Neural progenitor cell (in vitro differentiated cells): ENCODE measurements at regions not wholly inside any gene's neighbourhood (a gene's known extent, or its start where the extent isn't known, plus 50 kb on each side); places are given as distances from the start of the nearest gene placed in this dataset.
A peak's percentile ranks its signal among the peaks of the same experiment; 100 is the strongest.

Source experiments
- DNase-seq: peaks from one replicate; pipeline ENCODE4 v3.0.0-alpha.2; 2016; ENCODE audit warnings: low spot score
- H2AFZ ChIP-seq: fragments of 200-600 bp; sonication (generic); replicated peaks from 2 replicates; pipeline ENCODE4 v1.6.1; 2016; ENCODE audit warnings: antibody characterized with exemption
- H3F3A ChIP-seq: fragments of 200-600 bp; sonication (generic); 2 replicates; pipeline ENCODE4 v1.6.1; 2016; ENCODE audit warnings: antibody characterized with exemption, low read depth
- H3K27ac ChIP-seq: fragments of 200-600 bp; sonication (generic); 2 replicates; pipeline ENCODE4 v1.5.1; 2016; ENCODE audit warnings: mild to moderate bottlenecking
- H3K27me3 ChIP-seq: fragments of 200-600 bp; sonication (generic); 2 replicates; pipeline ENCODE4 v1.6.1; 2016; ENCODE audit warnings: mild to moderate bottlenecking, moderate library complexity
- H3K36me3 ChIP-seq: fragments of 200-600 bp; sonication (generic); 2 replicates; pipeline ENCODE4 v1.5.1; 2016
- H3K4me1 ChIP-seq: fragments of 200-600 bp; sonication (generic); 2 replicates; pipeline ENCODE4 v1.6.1; 2016; ENCODE audit warnings: mixed run types
- H3K4me2 ChIP-seq: fragments of 200-600 bp; sonication (generic); 2 replicates; pipeline ENCODE4 v1.6.1; 2016
- H3K4me3 ChIP-seq: fragments of 200-600 bp; sonication (generic); 2 replicates; pipeline ENCODE4 v1.5.1; 2016
- H3K79me2 ChIP-seq: fragments of 200-600 bp; sonication (generic); 2 replicates; pipeline ENCODE4 v1.6.1; 2016; ENCODE audit warnings: low read depth
- H3K9ac ChIP-seq: fragments of 200-600 bp; sonication (generic); 2 replicates; pipeline ENCODE4 v1.6.1; 2016
- H3K9me3 ChIP-seq: fragments of 200-600 bp; sonication (generic); 2 replicates; pipeline ENCODE4 v1.5.1; 2016; ENCODE audit warnings: low read depth
- H4K20me1 ChIP-seq: fragments of 200-600 bp; sonication (generic); 2 replicates; pipeline ENCODE4 v1.6.1; 2016; ENCODE audit warnings: low read depth
- H3K27ac Mint-ChIP-seq: 3 replicates; pipeline ENCODE4 v1.8.0; 2021; ENCODE audit warnings: mixed read lengths
- H3K27me3 Mint-ChIP-seq: 2 replicates; pipeline ENCODE4 v1.8.0; 2022; ENCODE audit warnings: low read depth, mild to moderate bottlenecking, inconsistent platforms, moderate library complexity, mixed read lengths; ENCODE audit not compliant: insufficient read depth
- H3K36me3 Mint-ChIP-seq: 3 replicates; pipeline ENCODE4 v1.8.0; 2021; ENCODE audit warnings: mixed read lengths
- H3K4me1 Mint-ChIP-seq: 3 replicates; pipeline ENCODE4 v1.8.0; 2021; ENCODE audit warnings: mixed read lengths
- H3K4me3 Mint-ChIP-seq: 3 replicates; pipeline ENCODE4 v1.8.0; 2021; ENCODE audit warnings: mild to moderate bottlenecking, moderate library complexity, mixed read lengths
- H3K9me3 Mint-ChIP-seq: 3 replicates; pipeline ENCODE4 v1.8.0; 2020; ENCODE audit warnings: mixed read lengths
- EZH2 ChIP-seq: fragments of 200-600 bp; sonication (generic); IDR thresholded peaks from 2 replicates; pipeline ENCODE4 v1.6.1; 2017; ENCODE audit warnings: antibody characterized with exemption, mild to moderate bottlenecking, moderate library complexity
- EZH2phosphoT487 ChIP-seq: fragments of 200-600 bp; sonication (generic); IDR thresholded peaks from 2 replicates; pipeline ENCODE4 v1.6.1; 2017; ENCODE audit warnings: antibody characterized with exemption
- TF ChIP-seq, protein P1 (sequence below): fragments of 200-600 bp; sonication (generic); IDR thresholded peaks from 2 replicates; pipeline ENCODE4 v1.5.1; 2017; ENCODE audit warnings: antibody characterized with exemption, mild to moderate bottlenecking

DNA sequence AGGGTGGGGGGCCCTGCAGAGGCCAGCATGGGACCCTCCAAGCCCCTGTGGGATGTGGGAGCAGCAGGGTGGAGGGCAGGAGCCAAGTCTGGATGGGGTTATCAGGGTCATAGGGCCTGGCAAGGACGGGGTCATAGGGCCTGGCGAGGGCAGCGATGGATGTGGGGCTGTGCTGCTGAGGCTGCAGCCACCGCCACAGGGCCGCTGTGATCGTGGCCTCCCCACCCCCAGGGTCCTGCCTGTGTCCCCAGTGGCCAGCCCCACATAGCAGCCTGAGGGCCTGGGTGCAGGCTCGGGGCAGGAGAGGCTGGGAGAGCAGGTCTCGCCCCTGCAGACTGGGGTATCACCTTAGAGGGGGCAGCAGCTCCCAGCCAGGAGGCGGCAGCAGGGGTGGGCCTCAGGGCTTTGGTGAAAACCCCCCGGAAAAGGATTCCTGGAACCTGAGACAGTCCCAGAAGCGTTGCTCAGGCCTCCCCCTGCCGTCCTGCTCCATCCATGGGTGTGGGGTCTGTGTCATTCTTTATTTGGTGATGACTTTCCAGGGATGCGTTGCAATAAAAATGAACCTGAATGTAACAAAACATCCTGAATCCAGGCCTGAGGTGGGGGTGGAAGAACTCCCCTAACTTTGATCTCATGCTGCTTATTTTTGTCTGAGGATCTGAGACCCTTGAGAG is 107.3 kb upstream of the SHH start:
- H3K27me3 ChIP-seq, result no peaks in the 10 kb centered on the region
- H3K36me3 Mint-ChIP-seq, result no peaks in the 10 kb centered on the region
- H3K4me2 ChIP-seq, result no peak overlapping the region
- H3K27me3 Mint-ChIP-seq, result peaks cover 8% of the 10 kb centered on the region
- no peak overlapping the region for H2AFZ ChIP-seq
- no peaks in the 10 kb centered on the region for H4K20me1 ChIP-seq
- H3K9me3 Mint-ChIP-seq, result peaks cover 5% of the 10 kb centered on the region
- no peak overlapping the region for H3K4me3 ChIP-seq
- no peak overlapping the region for H3K9ac ChIP-seq
- H3K9me3 ChIP-seq, result no peaks in the 10 kb centered on the region
- peaks cover 4% of the 10 kb centered on the region for H3K4me1 Mint-ChIP-seq
- no peaks in the 10 kb centered on the region for H3F3A ChIP-seq
- H3K4me3 Mint-ChIP-seq, result no peak overlapping the region
- DNase-seq, result no peak
- no peaks in the 10 kb centered on the region for H3K36me3 ChIP-seq
- H3K79me2 ChIP-seq, result no peaks in the 10 kb centered on the region
- H3K27ac Mint-ChIP-seq, result no peak overlapping the region
- H3K27ac ChIP-seq, result no peak overlapping the region
- TF ChIP-seq EZH2phosphoT487, result no peak
- TF ChIP-seq, protein P1, sequence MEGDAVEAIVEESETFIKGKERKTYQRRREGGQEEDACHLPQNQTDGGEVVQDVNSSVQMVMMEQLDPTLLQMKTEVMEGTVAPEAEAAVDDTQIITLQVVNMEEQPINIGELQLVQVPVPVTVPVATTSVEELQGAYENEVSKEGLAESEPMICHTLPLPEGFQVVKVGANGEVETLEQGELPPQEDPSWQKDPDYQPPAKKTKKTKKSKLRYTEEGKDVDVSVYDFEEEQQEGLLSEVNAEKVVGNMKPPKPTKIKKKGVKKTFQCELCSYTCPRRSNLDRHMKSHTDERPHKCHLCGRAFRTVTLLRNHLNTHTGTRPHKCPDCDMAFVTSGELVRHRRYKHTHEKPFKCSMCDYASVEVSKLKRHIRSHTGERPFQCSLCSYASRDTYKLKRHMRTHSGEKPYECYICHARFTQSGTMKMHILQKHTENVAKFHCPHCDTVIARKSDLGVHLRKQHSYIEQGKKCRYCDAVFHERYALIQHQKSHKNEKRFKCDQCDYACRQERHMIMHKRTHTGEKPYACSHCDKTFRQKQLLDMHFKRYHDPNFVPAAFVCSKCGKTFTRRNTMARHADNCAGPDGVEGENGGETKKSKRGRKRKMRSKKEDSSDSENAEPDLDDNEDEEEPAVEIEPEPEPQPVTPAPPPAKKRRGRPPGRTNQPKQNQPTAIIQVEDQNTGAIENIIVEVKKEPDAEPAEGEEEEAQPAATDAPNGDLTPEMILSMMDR, result no peak
- TF ChIP-seq EZH2, result no peak
- no peaks in the 10 kb centered on the region for H3K4me1 ChIP-seq

DNA sequence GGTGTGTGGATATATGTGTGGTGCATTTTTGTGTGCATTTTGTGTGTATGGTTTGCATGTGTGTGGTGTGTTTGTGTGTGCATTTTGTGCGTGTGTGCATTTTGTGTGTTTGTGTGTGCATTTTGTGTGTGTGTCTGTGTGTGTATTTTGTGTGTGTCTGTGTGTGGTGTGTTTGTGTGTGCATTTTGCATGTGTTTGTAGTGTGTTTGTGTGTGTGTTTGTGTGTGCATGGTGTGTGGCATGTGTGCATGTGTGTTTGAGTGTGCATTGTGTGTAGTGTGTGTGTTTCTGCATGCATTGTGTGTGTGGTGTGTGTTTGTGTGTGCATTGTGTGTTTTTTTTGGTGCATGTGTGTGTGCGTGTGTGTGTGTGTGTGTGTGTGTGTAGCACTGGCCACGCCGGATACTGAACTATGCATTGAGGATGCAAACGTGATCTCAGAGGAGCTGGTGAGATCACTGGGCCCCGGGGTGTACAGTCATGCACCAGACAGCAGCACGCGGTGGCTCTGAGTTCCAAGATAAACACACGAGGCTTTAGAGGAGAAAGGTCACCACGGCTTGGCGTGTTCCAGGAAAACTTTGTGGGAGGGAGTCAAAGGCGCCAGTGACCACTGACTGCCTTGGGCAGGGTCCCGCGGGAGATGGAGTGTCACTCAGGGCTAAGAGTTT is 106.6 kb upstream of the SHH start:
- Histone ChIP-seq H3K27me3 (no peaks in the 10 kb centered on the region), H3K36me3 (no peaks in the 10 kb centered on the region), H3F3A (no peaks in the 10 kb centered on the region), H3K4me2 (no peak overlapping the region), H3K79me2 (no peaks in the 10 kb centered on the region), H3K4me3 (no peak overlapping the region), H3K4me1 (no peaks in the 10 kb centered on the region), H3K27ac (no peak overlapping the region), H3K9me3 (no peaks in the 10 kb centered on the region), H3K9ac (no peak overlapping the region), H2AFZ (no peak overlapping the region), H4K20me1 (no peaks in the 10 kb centered on the region)
- TF ChIP-seq, protein P1, result no peak
- TF ChIP-seq EZH2 (no peak), EZH2phosphoT487 (no peak)
- H3K36me3 Mint-ChIP-seq, result no peaks in the 10 kb centered on the region
- H3K27me3 Mint-ChIP-seq, result peaks cover 8% of the 10 kb centered on the region
- peaks cover 5% of the 10 kb centered on the region for H3K9me3 Mint-ChIP-seq
- no peak for DNase-seq
- H3K4me3 Mint-ChIP-seq, result peak overlapping the region; percentile 0
- H3K4me1 Mint-ChIP-seq, result peaks cover 4% of the 10 kb centered on the region
- no peak overlapping the region for H3K27ac Mint-ChIP-seq

DNA sequence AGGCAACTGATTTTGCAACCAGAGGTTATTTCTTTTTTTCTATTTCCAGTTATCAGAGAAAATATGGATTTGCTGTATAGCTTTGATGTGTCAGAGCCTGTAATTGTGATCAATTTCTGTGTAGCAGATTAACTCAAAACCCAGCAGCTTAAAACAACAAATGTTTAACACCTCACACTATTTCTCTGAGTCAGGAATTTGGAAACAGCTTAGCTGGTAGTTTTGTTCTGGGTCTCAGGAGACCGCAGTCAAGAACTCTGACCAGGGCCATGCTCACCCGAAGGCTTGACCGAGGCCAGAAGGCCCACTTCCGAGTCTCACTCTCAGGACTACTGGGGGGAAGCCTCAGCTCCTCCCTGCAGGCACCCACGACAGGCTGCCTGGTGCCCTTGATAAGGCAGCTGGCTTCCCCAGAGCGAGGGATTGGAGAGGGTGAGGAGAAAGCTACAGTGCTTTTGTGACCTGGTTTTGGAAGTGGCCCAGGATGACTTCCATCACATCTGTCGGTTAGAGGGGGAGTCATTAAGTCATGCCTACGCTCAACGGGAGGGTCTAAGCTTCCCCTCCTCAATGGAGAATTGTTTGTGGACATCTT is 105.7 kb upstream of the SHH start:
- Histone ChIP-seq H4K20me1 (no peaks in the 10 kb centered on the region), H3K9ac (no peak overlapping the region), H3K4me1 (no peaks in the 10 kb centered on the region), H3K4me2 (no peak overlapping the region), H3K79me2 (no peaks in the 10 kb centered on the region), H3K4me3 (no peak overlapping the region), H3K27me3 (no peaks in the 10 kb centered on the region), H3K27ac (no peak overlapping the region), H2AFZ (no peak overlapping the region), H3K9me3 (no peaks in the 10 kb centered on the region), H3F3A (no peaks in the 10 kb centered on the region), H3K36me3 (no peaks in the 10 kb centered on the region)
- no peak for TF ChIP-seq EZH2
- TF ChIP-seq EZH2phosphoT487, result no peak
- TF ChIP-seq, protein P1, result no peak
- no peak for DNase-seq
- Mint-ChIP-seq H3K27me3 (peaks cover 8% of the 10 kb centered on the region), H3K9me3 (peaks cover 5% of the 10 kb centered on the region), H3K4me3 (no peak overlapping the region), H3K36me3 (no peaks in the 10 kb centered on the region), H3K4me1 (peaks cover 4% of the 10 kb centered on the region), H3K27ac (no peak overlapping the region)
